CD4-positive, alpha-beta T cell treated with Interleukin-4 for 1 hour (primary cell): ENCODE measurements at regions not wholly inside any gene's neighbourhood (a gene's known extent, or its start where the extent isn't known, plus 50 kb on each side); places are given as distances from the start of the nearest gene placed in this dataset.

Experiments
- DNase-seq, 2 donors: peaks; one replicate each; pipeline ENCODE4 v3.0.0-alpha.2; 2020 to 2022

GRCh38 chr10:130889240-130889639 is 422.3 kb downstream of the TCERG1L start:
- DNase-seq = no peak

- DNase-seq = no peak
Observed at GRCh38 chr10:130889780-130890179, 421.7 kb downstream of the TCERG1L start.

GRCh38 chr10:130891066-130891465 is 420.5 kb downstream of the TCERG1L start:
- no peak for DNase-seq

- DNase-seq = no peak
Observed at GRCh38 chr10:130894471-130894870, 417.1 kb downstream of the TCERG1L start.

- DNase-seq = no peak
Observed at GRCh38 chr10:130895161-130895560, 416.4 kb downstream of the TCERG1L start.

- DNase-seq = no peak
Observed at GRCh38 chr10:130897815-130898214, 413.7 kb downstream of the TCERG1L start.

GRCh38 chr10:130898381-130898780 is 413.1 kb downstream of the TCERG1L start:
- no peak for DNase-seq

- no peak for DNase-seq
Observed at GRCh38 chr10:130899856-130900255, 411.7 kb downstream of the TCERG1L start.

GRCh38 chr10:130900441-130901160 is 410.9 kb downstream of the TCERG1L start:
- no peak for DNase-seq

- DNase-seq = no peak
Observed at GRCh38 chr10:130901311-130902165, 410.0 kb downstream of the TCERG1L start.

- no peak for DNase-seq
Observed at GRCh38 chr10:130902471-130902870, 409.1 kb downstream of the TCERG1L start.

GRCh38 chr10:130902929-130903328 is 408.6 kb downstream of the TCERG1L start:
- no peak for DNase-seq

GRCh38 chr10:130904676-130905075 is 406.8 kb downstream of the TCERG1L start:
- DNase-seq = no peak

- no peak for DNase-seq
Observed at GRCh38 chr10:130905386-130905785, 406.1 kb downstream of the TCERG1L start.

- no peak for DNase-seq
Observed at GRCh38 chr10:130905921-130906320, 405.6 kb downstream of the TCERG1L start.

- DNase-seq = no peak
Observed at GRCh38 chr10:130910848-130911247, 400.7 kb downstream of the TCERG1L start.

- DNase-seq = no peak
Observed at GRCh38 chr10:130913844-130914243, 397.7 kb downstream of the TCERG1L start.

- no peak for DNase-seq
Observed at GRCh38 chr10:130914367-130914766, 397.2 kb downstream of the TCERG1L start.

- no peak for DNase-seq
Observed at GRCh38 chr10:130915065-130915464, 396.5 kb downstream of the TCERG1L start.

- no peak for DNase-seq
Observed at GRCh38 chr10:130921461-130921860, 390.1 kb downstream of the TCERG1L start.

- no peak for DNase-seq
Observed at GRCh38 chr10:130921911-130922440, 389.5 kb downstream of the TCERG1L start.

GRCh38 chr10:130923596-130923995 is 387.9 kb downstream of the TCERG1L start:
- DNase-seq = no peak

- no peak for DNase-seq
Observed at GRCh38 chr10:130924138-130924819, 387.2 kb downstream of the TCERG1L start.
